ENCODE measurements at regions not wholly inside any gene's neighbourhood (a gene's known extent, or its start where the extent isn't known, plus 50 kb on each side); places are given as distances from the start of the nearest gene placed in this dataset.

- no peak for TF ChIP-seq CTCF (IDR thresholded peaks at IDR 0.05)
- no peak for TF ChIP-seq POLR2A (IDR thresholded peaks at IDR 0.05)
Measured at GRCh38 chr14:44283836-44284235, 223.2 kb downstream of the FSCB start.
